NK-92 treated with Interleukin-12 subunit alpha and Interleukin-12 subunit beta, amount 100 ng/mL, for 24 hours (cell line): ENCODE measurements at regions not wholly inside any gene's neighbourhood (a gene's known extent, or its start where the extent isn't known, plus 50 kb on each side); places are given as distances from the start of the nearest gene placed in this dataset.
"Not testable (repeated sequence)": the region's sequence is repeated elsewhere in the genome, so short reads cannot be mapped to it uniquely, and the experiment has no call there.

Source experiments
- DNase-seq: peaks from one replicate; lab custom pipeline; 2025; lab: John Stamatoyannopoulos, UW

GRCh38 chr3:110946810-110947209, 124.8 kb upstream of the NECTIN3 start:
- no peak for DNase-seq

GRCh38 chr3:110949194-110949593, 122.4 kb upstream of the NECTIN3 start:
- DNase-seq = not testable (repeated sequence)

GRCh38 chr3:110955301-110955880, 116.2 kb upstream of the NECTIN3 start:
- DNase-seq = no peak

- no peak for DNase-seq
These were observed 115.5 kb upstream of the NECTIN3 start for GRCh38 chr3:110956081-110956480.

GRCh38 chr3:110957247-110958025, 114.2 kb upstream of the NECTIN3 start:
- no peak for DNase-seq

- no peak for DNase-seq
These were observed 113.1 kb upstream of the NECTIN3 start for GRCh38 chr3:110958313-110959147.

GRCh38 chr3:110965976-110966375, 105.6 kb upstream of the NECTIN3 start:
- DNase-seq = no peak

- DNase-seq = no peak
These were observed 104.5 kb upstream of the NECTIN3 start for GRCh38 chr3:110966966-110967663.

GRCh38 chr3:110968076-110968475, 103.5 kb upstream of the NECTIN3 start:
- no peak for DNase-seq

- no peak for DNase-seq
These were observed 102.1 kb upstream of the NECTIN3 start for GRCh38 chr3:110969229-110970211.

GRCh38 chr3:110971010-110971601, 100.5 kb upstream of the NECTIN3 start:
- DNase-seq = no peak

- DNase-seq = no peak
These were observed 98.2 kb upstream of the NECTIN3 start for GRCh38 chr3:110973263-110973895.

GRCh38 chr3:110974902-110975301, 96.7 kb upstream of the NECTIN3 start:
- no peak for DNase-seq

- DNase-seq = no peak
These were observed 87.0 kb upstream of the NECTIN3 start for GRCh38 chr3:110984456-110985250.

- no peak for DNase-seq
These were observed 82.2 kb upstream of the NECTIN3 start for GRCh38 chr3:110989446-110989845.

- DNase-seq = no peak
These were observed 76.0 kb upstream of the NECTIN3 start for GRCh38 chr3:110995461-110996231.

- DNase-seq = not testable (repeated sequence)
These were observed 72.8 kb upstream of the NECTIN3 start for GRCh38 chr3:110998766-110999165.

GRCh38 chr3:111006485-111006884, 65.1 kb upstream of the NECTIN3 start:
- not testable (repeated sequence) for DNase-seq
